ENCODE measurements at regions not wholly inside any gene's neighbourhood (a gene's known extent, or its start where the extent isn't known, plus 50 kb on each side); places are given as distances from the start of the nearest gene placed in this dataset.

DNA sequence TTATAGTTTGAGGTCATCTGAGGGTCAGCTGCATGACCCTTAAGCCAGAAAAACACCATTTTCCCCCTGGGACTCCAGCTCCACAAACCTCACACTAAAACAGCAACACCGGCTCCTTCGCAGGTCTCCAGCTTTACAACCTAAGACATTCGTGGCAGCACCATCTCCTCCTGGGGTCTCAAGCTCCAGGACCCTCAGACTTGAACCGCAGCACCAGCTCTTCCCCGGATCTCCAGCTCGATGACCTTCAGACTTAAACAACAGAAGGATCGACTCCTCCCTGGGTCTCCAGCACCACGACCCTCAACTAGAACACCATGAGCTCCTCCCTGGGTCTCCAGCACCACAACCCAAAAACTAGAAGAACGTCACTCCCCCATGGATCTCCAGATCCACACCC, 233.7 kb upstream of the CNTN6 start:
- no peak for ATAC-seq
- H3K4me3 ChIP-seq: no peak overlapping the region
- H3K27ac ChIP-seq (ENCODE audit: control insufficient read depth, insufficient read depth): no peak overlapping the region
- BruUV-seq (replicated peaks): no TSS peak
- H3K36me3 ChIP-seq (ENCODE audit: control insufficient read depth in 2 of 2, insufficient read depth in 2 of 2, low read length in 1 of 2): no peaks in the 10 kb centered on the region
- no peak overlapping the region for H3K9ac ChIP-seq (ENCODE audit: control insufficient read depth, insufficient read depth, low read length)
- no peaks in the 10 kb centered on the region for H3K27me3 ChIP-seq (replicated peaks in 1 of 2; ENCODE audit: control insufficient read depth in 2 of 2, insufficient read depth in 2 of 2, low read length in 1 of 2)
- WGBS (ENCODE audit: insufficient coverage, insufficient replicate concordance, low lambda C conversion rate, missing lambda C conversion rate): 25% methylated on average over 9 of the region's 9 CpGs
- H3K4me2 ChIP-seq (ENCODE audit: control insufficient read depth, insufficient read depth): no peak overlapping the region
- no peak for DNase-seq (ENCODE audit: low read depth, low spot score)
- no peaks in the 10 kb centered on the region for H3K4me1 ChIP-seq (ENCODE audit: control insufficient read depth, insufficient read depth, low read length)
- H3K9me3 ChIP-seq (replicated peaks; ENCODE audit: control insufficient read depth, insufficient read depth, low read length): no peaks in the 10 kb centered on the region
- ChIA-PET CTCF (interaction anchor here (0.5 to 2.4 kb wide), 4 partner anchors 7 to 198 kb away, joined by 3 to 11 read pairs (median 4); no protein-coding TSS in a partner anchor), SMC1A (ENCODE audit: uncharacterized antibody, unreplicated experiment) (interaction anchor here (0.9 to 1.9 kb wide), 4 partner anchors 53 to 227 kb away, joined by 3 to 4 read pairs (median 3); no protein-coding TSS in a partner anchor), POLR2A (no interaction called here), RAD21 (ENCODE audit: unreplicated experiment) (no interaction called here)
- in situ Hi-C loops (cut with MboI): loop anchor here (10.0 kb wide), 1 partner anchor 444 kb away; no protein-coding TSS in a partner anchor
- H4K20me1 ChIP-seq (ENCODE audit: control insufficient read depth, insufficient read depth): no peaks in the 10 kb centered on the region
- H2AFZ ChIP-seq (ENCODE audit: control insufficient read depth, low read depth, low read length): no peak overlapping the region
- H3K79me2 ChIP-seq (ENCODE audit: control insufficient read depth, insufficient read depth, low read length): no peaks in the 10 kb centered on the region
- FAIRE-seq: no peak
- intact Hi-C loops (cut with micrococcal nuclease; ENCODE audit: unreplicated experiment): no loop called here
- no peak for TF ChIP-seq FOS (IDR thresholded peaks at IDR 0.05; ENCODE audit: borderline replicate concordance, extremely low read depth, insufficient read length)
- TF ChIP-seq, protein P1, sequence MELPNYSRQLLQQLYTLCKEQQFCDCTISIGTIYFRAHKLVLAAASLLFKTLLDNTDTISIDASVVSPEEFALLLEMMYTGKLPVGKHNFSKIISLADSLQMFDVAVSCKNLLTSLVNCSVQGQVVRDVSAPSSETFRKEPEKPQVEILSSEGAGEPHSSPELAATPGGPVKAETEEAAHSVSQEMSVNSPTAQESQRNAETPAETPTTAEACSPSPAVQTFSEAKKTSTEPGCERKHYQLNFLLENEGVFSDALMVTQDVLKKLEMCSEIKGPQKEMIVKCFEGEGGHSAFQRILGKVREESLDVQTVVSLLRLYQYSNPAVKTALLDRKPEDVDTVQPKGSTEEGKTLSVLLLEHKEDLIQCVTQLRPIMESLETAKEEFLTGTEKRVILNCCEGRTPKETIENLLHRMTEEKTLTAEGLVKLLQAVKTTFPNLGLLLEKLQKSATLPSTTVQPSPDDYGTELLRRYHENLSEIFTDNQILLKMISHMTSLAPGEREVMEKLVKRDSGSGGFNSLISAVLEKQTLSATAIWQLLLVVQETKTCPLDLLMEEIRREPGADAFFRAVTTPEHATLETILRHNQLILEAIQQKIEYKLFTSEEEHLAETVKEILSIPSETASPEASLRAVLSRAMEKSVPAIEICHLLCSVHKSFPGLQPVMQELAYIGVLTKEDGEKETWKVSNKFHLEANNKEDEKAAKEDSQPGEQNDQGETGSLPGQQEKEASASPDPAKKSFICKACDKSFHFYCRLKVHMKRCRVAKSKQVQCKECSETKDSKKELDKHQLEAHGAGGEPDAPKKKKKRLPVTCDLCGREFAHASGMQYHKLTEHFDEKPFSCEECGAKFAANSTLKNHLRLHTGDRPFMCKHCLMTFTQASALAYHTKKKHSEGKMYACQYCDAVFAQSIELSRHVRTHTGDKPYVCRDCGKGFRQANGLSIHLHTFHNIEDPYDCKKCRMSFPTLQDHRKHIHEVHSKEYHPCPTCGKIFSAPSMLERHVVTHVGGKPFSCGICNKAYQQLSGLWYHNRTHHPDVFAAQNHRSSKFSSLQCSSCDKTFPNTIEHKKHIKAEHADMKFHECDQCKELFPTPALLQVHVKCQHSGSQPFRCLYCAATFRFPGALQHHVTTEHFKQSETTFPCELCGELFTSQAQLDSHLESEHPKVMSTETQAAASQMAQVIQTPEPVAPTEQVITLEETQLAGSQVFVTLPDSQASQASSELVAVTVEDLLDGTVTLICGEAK (IDR thresholded peaks at IDR 0.05; ENCODE audit: borderline replicate concordance): no peak
- TF ChIP-seq NFYB (IDR thresholded peaks at IDR 0.05; ENCODE audit: insufficient read depth, low read depth, low read length): no peak
- TF ChIP-seq BHLHE40 (IDR thresholded peaks at IDR 0.05; ENCODE audit: borderline replicate concordance in 1 of 2, low read depth in 2 of 2, low read length in 1 of 2): no peak
- no peak for TF ChIP-seq ZBTB11 (CRISPR knock-in tag; IDR thresholded peaks at IDR 0.05)
- TF ChIP-seq YBX1 (IDR thresholded peaks at IDR 0.05): no peak
- TF ChIP-seq SMC3 (IDR thresholded peaks at IDR 0.05; ENCODE audit: borderline replicate concordance, low read length): no peak
- TF ChIP-seq EP300 (IDR thresholded peaks at IDR 0.05; ENCODE audit: borderline replicate concordance in 1 of 2, control insufficient read depth in 1 of 2, low read depth in 2 of 2, low read length in 2 of 2): no peak
- TF ChIP-seq BACH1 (IDR thresholded peaks at IDR 0.05; ENCODE audit: borderline replicate concordance): no peak
- no peak for TF ChIP-seq ZNF24 (IDR thresholded peaks at IDR 0.05)
- no peak for TF ChIP-seq IRF4 (IDR thresholded peaks at IDR 0.05; ENCODE audit: low read depth, low read length)
- no peak for TF ChIP-seq NR2F1 (conservative IDR thresholded peaks at IDR 0.05)
- TF ChIP-seq ZBED1 (IDR thresholded peaks at IDR 0.05; ENCODE audit: borderline replicate concordance): no peak

All from GM12878 (cell line).